Coronary artery (tissue), 2 donors: ENCODE measurements at regions not wholly inside any gene's neighbourhood (a gene's known extent, or its start where the extent isn't known, plus 50 kb on each side); places are given as distances from the start of the nearest gene placed in this dataset.
"Not testable (repeated sequence)": the region's sequence is repeated elsewhere in the genome, so short reads cannot be mapped to it uniquely, and the experiment has no call there.

ENCODE experiments used
- DNase-seq: peaks from one replicate; pipeline ENCODE4 v3.0.0-alpha.2; 2017; ENCODE audit warnings: low spot score
- H3K27ac ChIP-seq, 2 donors: fragments of 200-600 bp; sonication (generic); one replicate each; pipeline ENCODE4 v1.5.1; 2016 to 2019
- H3K4me3 ChIP-seq: fragments of 200-600 bp; sonication (generic); 2 replicates; pipeline ENCODE4 v1.5.1; 2016; ENCODE audit warnings: mild to moderate bottlenecking, moderate library complexity
- TF ChIP-seq, protein P1 (sequence below): fragments of 200-600 bp; sonication (generic); IDR thresholded peaks from one replicate; pipeline ENCODE4 v1.5.1; 2019; ENCODE audit warnings: antibody characterized with exemption

DNA sequence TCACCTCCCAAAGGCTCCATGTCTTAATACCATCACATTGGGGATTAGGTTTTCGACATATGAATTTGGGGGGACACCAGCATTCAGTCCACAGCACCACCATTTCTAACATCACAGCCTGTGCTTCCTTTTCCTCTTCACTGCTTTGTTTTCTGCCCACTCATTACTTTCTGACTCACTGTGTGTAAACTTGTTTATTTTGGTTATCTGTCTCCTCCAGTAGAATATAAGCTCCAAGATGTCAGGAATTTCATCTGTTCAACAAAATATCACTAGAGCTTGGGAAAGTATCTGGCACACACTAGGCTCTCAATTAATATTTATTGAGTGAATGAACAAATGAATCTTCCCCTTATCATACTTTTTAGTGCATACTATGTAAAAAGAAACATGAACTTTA lies 152.0 kb downstream of the NUFIP1 start:
- H3K4me3 ChIP-seq = no peak overlapping the region
- no peak overlapping the region for H3K27ac ChIP-seq
- TF ChIP-seq, protein P1, sequence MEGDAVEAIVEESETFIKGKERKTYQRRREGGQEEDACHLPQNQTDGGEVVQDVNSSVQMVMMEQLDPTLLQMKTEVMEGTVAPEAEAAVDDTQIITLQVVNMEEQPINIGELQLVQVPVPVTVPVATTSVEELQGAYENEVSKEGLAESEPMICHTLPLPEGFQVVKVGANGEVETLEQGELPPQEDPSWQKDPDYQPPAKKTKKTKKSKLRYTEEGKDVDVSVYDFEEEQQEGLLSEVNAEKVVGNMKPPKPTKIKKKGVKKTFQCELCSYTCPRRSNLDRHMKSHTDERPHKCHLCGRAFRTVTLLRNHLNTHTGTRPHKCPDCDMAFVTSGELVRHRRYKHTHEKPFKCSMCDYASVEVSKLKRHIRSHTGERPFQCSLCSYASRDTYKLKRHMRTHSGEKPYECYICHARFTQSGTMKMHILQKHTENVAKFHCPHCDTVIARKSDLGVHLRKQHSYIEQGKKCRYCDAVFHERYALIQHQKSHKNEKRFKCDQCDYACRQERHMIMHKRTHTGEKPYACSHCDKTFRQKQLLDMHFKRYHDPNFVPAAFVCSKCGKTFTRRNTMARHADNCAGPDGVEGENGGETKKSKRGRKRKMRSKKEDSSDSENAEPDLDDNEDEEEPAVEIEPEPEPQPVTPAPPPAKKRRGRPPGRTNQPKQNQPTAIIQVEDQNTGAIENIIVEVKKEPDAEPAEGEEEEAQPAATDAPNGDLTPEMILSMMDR = no peak
- no peak for DNase-seq

- Histone ChIP-seq H3K27ac (no peak overlapping the region), H3K4me3 (no peak overlapping the region)
- TF ChIP-seq, protein P1 = no peak
- DNase-seq = no peak
Measured at GRCh38 chr13:44834404-44834803, 154.9 kb downstream of the NUFIP1 start.

DNA sequence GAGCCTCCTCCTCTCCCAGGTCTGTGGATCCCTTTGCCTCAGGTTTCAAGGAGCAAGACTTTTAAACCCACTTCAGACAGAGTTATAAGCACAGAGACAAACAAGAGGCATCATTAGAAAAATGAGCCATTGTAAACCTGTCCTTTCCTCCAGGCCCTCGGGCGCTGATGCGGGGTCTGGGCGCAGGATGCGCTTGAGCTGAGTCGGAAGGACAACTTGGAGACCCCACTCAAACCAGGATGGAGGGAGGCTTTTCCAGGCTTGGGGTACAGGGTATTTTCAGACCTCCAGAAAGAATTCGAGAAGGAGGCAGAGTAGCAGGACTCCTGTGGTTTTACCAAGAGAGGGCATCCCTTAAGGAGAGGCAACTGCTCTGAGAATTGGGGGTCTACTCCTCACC lies 155.6 kb downstream of the NUFIP1 start:
- TF ChIP-seq, protein P1 = no peak
- DNase-seq = no peak
- no peak overlapping the region for H3K4me3 ChIP-seq
- no peak overlapping the region for H3K27ac ChIP-seq

DNA sequence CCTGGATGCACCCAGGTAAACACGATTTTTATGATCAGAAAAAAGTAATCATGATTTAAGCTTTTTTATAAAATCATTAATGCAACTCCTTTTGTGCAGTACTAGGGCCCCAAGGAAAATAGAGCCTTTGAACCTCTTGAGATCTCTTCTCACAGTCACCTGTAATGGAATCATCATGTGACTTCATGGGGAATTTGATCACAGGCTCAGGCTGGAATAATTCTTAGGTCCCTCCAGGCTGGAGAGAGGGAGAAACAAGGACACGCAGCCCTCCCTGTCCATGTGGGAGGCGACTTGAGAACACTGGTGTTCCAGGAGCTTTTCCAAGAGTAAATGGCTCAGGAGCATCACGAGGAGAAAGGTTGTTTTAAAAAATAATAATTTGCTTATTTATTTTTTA lies 156.1 kb downstream of the NUFIP1 start:
- TF ChIP-seq, protein P1 = no peak
- no peak overlapping the region for H3K27ac ChIP-seq
- DNase-seq = no peak
- H3K4me3 ChIP-seq = no peak overlapping the region

- DNase-seq = no peak
- H3K27ac ChIP-seq = no peak overlapping the region
- H3K4me3 ChIP-seq = no peak overlapping the region
- TF ChIP-seq, protein P1 = no peak
Measured at GRCh38 chr13:44826591-44827350, 162.5 kb downstream of the NUFIP1 start.

DNA sequence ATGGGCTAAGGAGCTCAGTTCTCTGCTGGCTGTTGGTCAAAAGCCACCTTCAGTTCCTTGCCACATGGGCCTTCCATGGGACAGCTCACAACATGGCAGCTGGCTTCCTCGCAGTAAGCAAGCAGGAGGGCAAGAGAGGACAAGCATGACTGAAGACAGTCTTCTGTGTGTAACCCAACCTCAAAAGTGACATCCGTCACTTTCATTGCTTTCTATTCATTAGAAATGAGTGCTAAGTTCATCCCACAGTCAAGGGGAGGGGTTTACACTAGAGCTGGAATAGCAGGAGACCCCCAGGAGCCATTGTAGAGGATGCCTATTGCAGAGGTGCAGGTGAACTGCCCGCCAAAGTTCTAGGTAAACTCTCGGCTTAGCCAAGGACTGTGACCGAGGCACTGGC lies 163.3 kb downstream of the NUFIP1 start:
- no peak for DNase-seq
- TF ChIP-seq, protein P1 = no peak

GRCh38 chr13:44823555-44823954 lies 165.7 kb downstream of the NUFIP1 start:
- H3K4me3 ChIP-seq, H3K27ac ChIP-seq, DNase-seq: not testable (repeated sequence)

More for the DNA sequence above, 163.3 kb downstream of the NUFIP1 start:
- no peak overlapping the region for H3K4me3 ChIP-seq
- H3K27ac ChIP-seq = no peak overlapping the region
